ENCODE measurements at regions not wholly inside any gene's neighbourhood (a gene's known extent, or its start where the extent isn't known, plus 50 kb on each side); places are given as distances from the start of the nearest gene placed in this dataset.
"Not testable (repeated sequence)": the region's sequence is repeated elsewhere in the genome, so short reads cannot be mapped to it uniquely, and the experiment has no call there.

DNA sequence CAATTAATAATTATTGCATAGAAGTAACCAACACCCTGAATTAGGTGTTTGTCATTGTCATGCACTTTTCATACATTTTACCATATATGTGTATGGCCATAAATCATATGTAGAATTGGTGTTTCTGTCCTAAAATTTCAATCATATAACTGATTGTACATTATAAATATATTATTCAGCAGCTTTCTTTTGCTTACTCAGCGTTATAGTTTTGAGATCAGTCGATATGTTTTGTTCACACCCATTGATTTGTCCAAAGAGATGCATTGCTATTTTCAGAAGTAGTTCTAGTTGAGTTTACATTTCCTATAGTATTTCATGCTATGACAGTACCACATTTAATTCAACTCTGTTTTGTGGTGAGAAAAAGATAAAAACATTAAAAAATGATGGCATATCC, 50.5 kb upstream of the PARP4 start:
- no peak for DNase-seq (ENCODE audit: extremely low read depth, low read depth)
- TF ChIP-seq, protein P1, sequence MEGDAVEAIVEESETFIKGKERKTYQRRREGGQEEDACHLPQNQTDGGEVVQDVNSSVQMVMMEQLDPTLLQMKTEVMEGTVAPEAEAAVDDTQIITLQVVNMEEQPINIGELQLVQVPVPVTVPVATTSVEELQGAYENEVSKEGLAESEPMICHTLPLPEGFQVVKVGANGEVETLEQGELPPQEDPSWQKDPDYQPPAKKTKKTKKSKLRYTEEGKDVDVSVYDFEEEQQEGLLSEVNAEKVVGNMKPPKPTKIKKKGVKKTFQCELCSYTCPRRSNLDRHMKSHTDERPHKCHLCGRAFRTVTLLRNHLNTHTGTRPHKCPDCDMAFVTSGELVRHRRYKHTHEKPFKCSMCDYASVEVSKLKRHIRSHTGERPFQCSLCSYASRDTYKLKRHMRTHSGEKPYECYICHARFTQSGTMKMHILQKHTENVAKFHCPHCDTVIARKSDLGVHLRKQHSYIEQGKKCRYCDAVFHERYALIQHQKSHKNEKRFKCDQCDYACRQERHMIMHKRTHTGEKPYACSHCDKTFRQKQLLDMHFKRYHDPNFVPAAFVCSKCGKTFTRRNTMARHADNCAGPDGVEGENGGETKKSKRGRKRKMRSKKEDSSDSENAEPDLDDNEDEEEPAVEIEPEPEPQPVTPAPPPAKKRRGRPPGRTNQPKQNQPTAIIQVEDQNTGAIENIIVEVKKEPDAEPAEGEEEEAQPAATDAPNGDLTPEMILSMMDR (IDR thresholded peaks at IDR 0.05; ENCODE audit: low read depth, low read length), result no peak

DNA sequence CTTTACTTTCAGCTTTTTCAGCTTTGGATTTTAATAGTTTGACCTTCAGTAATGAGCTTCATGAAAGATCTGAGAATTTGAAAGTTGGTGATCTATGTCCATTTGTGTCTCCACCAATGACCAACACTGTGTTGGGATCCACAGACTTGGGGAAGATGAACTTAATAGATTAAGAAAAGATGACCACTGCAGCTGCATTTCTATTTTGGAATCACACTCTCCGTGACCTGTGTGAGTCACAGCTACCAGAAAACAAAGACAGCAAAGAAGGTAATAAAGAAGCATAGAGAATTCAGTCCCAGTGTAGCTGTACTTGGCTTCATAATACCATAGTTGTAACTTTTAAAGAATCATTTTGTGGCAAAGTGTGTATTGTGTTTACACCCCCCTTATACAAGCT, 51.4 kb upstream of the PARP4 start:
- not testable (repeated sequence) for DNase-seq (ENCODE audit: extremely low read depth, low read depth)

DNA sequence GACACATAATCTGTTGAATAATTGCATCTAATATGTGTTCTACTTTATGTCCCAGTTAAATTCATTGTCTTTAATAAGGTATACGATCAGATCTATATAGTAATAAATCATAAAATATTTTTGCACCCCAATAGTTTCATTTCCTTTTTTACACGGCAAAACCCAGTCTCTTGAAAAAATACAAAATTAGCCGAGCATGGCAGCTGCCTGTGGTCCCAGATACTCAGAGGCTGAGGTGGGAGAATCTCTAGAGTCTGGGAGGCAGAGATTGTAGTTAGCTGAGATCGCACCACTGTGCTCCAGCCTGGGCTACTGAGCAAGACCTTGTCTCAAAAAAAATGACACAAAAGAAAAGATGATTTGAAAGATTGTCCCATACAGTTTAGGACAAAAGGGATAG, 52.3 kb upstream of the PARP4 start:
- DNase-seq (ENCODE audit: extremely low read depth, low read depth), result no peak
- TF ChIP-seq, protein P1 (IDR thresholded peaks at IDR 0.05; ENCODE audit: low read depth, low read length), result no peak

DNA sequence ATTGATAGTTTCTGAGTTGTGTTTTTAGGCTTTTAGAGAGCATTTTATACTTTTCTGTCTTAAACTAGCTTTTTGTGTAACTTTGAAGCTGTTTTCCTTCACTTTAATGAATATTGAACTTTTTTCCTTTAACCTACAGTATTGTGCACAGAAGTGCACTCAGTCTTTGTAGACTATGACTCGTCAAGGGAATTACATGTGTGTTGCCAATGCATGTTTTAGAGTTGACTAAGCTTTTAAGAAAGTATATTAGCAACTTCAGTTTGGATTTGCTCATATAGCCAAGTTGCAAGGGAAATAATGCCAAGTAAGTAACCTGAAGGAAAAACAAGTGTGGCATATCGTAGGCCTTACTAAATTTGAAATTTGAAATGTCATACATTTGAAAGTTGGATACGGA, 55.0 kb upstream of the PARP4 start:
- not testable (repeated sequence) for DNase-seq (ENCODE audit: extremely low read depth, low read depth)

DNA sequence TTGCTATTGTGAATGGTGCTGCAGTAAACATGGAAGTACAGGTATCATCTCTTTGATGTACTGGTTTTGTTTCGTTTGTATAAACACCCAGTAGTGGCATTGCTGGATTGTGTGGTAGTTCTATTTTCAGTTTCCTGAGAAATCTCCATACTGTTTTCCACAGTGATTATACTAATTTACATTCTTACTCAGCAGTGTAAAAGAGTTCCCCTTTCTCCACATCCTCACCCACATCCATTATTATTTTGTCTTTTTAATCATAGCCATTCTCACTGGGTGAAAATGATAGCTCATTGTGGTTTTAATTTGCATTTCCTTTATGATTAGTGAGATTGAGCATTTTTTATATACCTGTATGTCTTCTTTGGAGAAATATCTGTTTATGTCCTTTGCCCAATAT, 62.3 kb upstream of the PARP4 start:
- DNase-seq (ENCODE audit: extremely low read depth, low read depth), result no peak
- TF ChIP-seq, protein P1 (IDR thresholded peaks at IDR 0.05; ENCODE audit: low read depth, low read length), result no peak

DNA sequence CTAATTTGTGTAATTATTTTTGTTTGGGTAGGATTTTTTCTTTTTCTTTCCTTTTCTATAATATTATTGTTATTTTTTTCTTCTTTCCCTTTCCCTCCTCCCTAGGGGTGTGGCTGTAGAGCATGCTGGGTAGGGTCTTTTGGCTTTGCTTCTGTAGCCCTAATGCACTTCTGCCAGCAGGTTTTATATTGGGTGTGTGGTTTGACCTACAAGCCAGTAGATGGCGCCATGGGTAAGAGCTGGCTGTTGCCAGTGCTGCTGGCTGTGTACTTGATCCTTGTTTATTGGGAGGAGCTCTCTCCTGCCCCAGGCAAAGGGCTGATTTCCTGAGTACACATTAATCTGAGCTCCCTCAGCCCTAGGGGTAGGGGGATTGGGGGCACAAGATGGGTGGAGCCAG, 67.7 kb upstream of the PARP4 start:
- DNase-seq (ENCODE audit: extremely low read depth, low read depth), result not testable (repeated sequence)
- TF ChIP-seq, protein P1 (IDR thresholded peaks at IDR 0.05; ENCODE audit: low read depth, low read length), result peak; percentile 44

DNA sequence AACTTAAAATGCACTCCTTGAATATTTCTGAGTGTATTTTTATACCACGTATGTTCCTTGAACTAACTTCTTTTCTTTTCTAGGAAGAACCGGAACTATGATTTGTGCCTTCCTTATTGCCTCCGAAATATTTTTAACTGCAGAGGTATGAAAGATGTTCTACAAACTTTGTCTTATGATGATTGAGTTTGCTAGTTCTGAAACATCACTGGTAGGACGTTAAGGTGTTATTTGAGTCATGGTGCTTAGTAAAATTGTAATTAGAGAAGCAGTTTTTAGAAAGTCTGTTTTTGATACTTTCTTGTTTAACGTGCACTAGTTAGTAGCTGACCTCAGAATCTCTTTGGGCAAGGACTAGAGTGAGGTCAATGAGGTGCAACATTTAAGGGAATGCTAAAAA, 69.0 kb upstream of the PARP4 start:
- not testable (repeated sequence) for DNase-seq (ENCODE audit: extremely low read depth, low read depth)

DNA sequence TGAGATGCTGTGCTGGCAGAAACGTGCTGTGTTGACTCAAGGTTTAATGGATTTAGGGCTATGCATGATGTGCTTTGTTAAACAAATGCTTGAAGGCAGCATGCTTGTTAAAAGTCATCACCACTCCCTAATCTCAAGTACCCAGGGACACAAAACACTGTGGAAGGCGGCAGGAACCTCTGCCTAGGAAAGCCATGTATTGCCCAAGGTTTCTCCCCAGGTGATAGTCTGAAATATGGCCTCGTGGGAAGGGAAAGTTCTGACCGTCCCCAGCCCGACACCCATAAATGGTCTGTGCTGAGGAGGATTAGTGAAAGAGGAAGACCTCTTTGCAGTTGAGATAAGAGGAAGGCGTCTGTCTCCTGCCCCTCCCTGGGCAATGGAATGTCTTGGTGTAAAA, 79.1 kb upstream of the PARP4 start:
- not testable (repeated sequence) for DNase-seq (ENCODE audit: extremely low read depth, low read depth)

DNA sequence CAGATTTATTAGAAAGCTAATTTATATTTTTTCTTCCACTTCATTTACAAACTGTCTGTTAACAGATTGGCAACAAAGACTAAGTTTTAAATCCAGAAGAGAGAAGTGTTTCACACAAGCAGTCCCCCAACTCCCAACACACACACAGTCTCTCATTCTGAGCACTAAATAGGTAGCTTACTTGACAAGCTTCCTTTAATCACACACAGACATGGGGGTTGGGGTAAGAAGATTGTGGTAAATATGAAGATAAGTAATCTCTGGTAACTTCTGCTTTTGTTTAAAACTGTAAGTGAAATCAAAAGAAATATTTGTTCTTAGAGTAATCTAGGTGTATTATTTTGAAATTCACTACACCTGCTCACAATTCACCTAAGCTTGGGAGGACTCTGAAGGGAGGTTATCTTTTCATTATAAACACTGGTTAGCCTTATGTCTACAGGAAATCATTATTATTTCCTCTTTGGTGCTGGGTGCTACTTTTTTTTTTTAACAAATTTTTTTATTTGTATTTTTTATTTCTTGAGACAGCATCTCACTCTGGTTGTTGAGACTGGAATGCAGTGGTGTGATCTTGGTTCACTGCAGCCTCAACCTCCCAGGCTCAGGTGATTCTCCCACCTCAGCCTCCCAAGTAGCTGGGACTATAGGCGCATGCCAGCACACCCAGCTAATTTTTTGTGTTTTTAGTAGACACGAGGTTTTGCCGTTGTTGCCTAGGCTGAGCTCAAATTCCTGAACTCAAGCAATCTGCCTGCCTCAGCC, 82.1 kb upstream of the ATP12A start:
- DNase-seq (ENCODE audit: extremely low read depth, low read depth), result not testable (repeated sequence)

DNA sequence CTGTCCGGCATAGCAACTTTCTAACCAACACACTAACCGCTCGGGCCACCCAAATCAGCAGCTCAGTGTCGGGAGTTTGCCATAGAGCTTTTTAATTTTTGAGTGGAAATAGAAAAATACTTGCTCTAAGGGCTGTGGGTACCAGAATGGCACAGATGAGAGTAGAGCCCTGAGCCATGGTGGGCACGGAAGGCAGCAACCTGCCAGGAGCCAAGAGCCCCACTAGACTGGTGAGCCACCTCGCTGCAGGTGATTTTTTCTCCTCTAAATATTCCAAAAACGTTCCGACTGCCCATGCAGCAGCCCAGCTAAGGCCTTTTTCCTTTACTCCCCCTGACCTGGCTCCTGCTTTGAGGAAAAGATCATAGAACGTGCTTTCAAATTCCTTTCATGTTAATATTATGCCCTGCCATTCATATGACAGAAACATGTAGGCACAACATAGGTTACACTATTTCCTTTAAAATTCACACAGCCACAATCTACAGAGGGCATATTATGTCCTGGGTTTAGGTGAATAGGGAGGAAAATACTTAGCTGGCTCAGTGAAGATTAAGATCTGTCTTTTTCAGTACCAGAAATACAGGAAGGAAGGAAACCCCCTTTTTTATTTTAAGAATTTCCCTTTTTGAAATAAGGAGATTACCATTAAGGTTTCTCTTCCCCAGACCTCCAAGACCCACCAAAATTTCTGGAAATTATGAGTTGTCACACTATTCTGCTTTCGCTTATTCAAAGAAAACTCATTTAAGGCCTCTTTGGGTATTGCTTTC, 81.0 kb upstream of the ATP12A start:
- DNase-seq (ENCODE audit: extremely low read depth, low read depth), result not testable (repeated sequence)
